ENCODE measurements at regions not wholly inside any gene's neighbourhood (a gene's known extent, or its start where the extent isn't known, plus 50 kb on each side); places are given as distances from the start of the nearest gene placed in this dataset.
A peak's percentile ranks its signal among the peaks of the same experiment; 100 is the strongest.

GRCh38 chr11:70891844-70892380 is 360.5 kb downstream of the SHANK2 start:
- H3K4me3 ChIP-seq, result no peak overlapping the region
- no peaks in the 10 kb centered on the region for H3K79me2 ChIP-seq (ENCODE audit: low read depth)
- peaks cover 27% of the 10 kb centered on the region for H3K4me1 ChIP-seq
- Mint-ChIP-seq H3K9me3 (peaks cover 15% of the 10 kb centered on the region), H3K4me3 (no peak overlapping the region), H3K27ac (no peak overlapping the region), H3K36me3 (no peaks in the 10 kb centered on the region), H3K27me3 (ENCODE audit: insufficient read depth, low read depth) (peaks cover 2% of the 10 kb centered on the region), H3K4me1 (peaks cover 8% of the 10 kb centered on the region)
- DNase-seq (ENCODE audit: low spot score), result no peak
- H2AFZ ChIP-seq (replicated peaks), result no peak overlapping the region
- H3K4me2 ChIP-seq, result no peak overlapping the region
- no peak overlapping the region for H3K9ac ChIP-seq
- peaks cover 14% of the 10 kb centered on the region for H3F3A ChIP-seq (ENCODE audit: low read depth)
- no peaks in the 10 kb centered on the region for H3K36me3 ChIP-seq
- H3K27ac ChIP-seq, result no peak overlapping the region
- H3K27me3 ChIP-seq, result no peaks in the 10 kb centered on the region
- H3K9me3 ChIP-seq (ENCODE audit: low read depth), result no peaks in the 10 kb centered on the region
- no peak for TF ChIP-seq EZH2phosphoT487 (IDR thresholded peaks at IDR 0.05)
- no peak for TF ChIP-seq EZH2 (IDR thresholded peaks at IDR 0.05)
- TF ChIP-seq, protein P1, sequence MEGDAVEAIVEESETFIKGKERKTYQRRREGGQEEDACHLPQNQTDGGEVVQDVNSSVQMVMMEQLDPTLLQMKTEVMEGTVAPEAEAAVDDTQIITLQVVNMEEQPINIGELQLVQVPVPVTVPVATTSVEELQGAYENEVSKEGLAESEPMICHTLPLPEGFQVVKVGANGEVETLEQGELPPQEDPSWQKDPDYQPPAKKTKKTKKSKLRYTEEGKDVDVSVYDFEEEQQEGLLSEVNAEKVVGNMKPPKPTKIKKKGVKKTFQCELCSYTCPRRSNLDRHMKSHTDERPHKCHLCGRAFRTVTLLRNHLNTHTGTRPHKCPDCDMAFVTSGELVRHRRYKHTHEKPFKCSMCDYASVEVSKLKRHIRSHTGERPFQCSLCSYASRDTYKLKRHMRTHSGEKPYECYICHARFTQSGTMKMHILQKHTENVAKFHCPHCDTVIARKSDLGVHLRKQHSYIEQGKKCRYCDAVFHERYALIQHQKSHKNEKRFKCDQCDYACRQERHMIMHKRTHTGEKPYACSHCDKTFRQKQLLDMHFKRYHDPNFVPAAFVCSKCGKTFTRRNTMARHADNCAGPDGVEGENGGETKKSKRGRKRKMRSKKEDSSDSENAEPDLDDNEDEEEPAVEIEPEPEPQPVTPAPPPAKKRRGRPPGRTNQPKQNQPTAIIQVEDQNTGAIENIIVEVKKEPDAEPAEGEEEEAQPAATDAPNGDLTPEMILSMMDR (IDR thresholded peaks at IDR 0.05), result no peak
- no peaks in the 10 kb centered on the region for H4K20me1 ChIP-seq (ENCODE audit: low read depth)

- peaks cover 13% of the 10 kb centered on the region for H3K9me3 Mint-ChIP-seq
- peaks cover 18% of the 10 kb centered on the region for H3K4me1 ChIP-seq
- no peak overlapping the region for H3K27ac ChIP-seq
- no peaks in the 10 kb centered on the region for H4K20me1 ChIP-seq (ENCODE audit: low read depth)
- H3K36me3 ChIP-seq, result no peaks in the 10 kb centered on the region
- H3K4me3 ChIP-seq, result no peak overlapping the region
- DNase-seq (ENCODE audit: low spot score), result no peak
- TF ChIP-seq EZH2 (IDR thresholded peaks at IDR 0.05), result no peak
- no peak for TF ChIP-seq EZH2phosphoT487 (IDR thresholded peaks at IDR 0.05)
- TF ChIP-seq, protein P1 (IDR thresholded peaks at IDR 0.05), result no peak
- H3K4me1 Mint-ChIP-seq, result no peaks in the 10 kb centered on the region
- H3K4me3 Mint-ChIP-seq, result no peak overlapping the region
- peaks cover 4% of the 10 kb centered on the region for H3F3A ChIP-seq (ENCODE audit: low read depth)
- peaks cover 2% of the 10 kb centered on the region for H3K27me3 Mint-ChIP-seq (ENCODE audit: insufficient read depth, low read depth)
- no peaks in the 10 kb centered on the region for H3K27me3 ChIP-seq
- no peaks in the 10 kb centered on the region for H3K36me3 Mint-ChIP-seq
- H3K27ac Mint-ChIP-seq, result no peak overlapping the region
- H3K4me2 ChIP-seq, result peak overlapping the region; percentile 22
- no peaks in the 10 kb centered on the region for H3K79me2 ChIP-seq (ENCODE audit: low read depth)
- H3K9me3 ChIP-seq (ENCODE audit: low read depth), result peaks cover 6% of the 10 kb centered on the region
- H3K9ac ChIP-seq, result no peak overlapping the region
- H2AFZ ChIP-seq (replicated peaks), result peak overlapping the region; percentile 34
Measured at GRCh38 chr11:70892889-70893288, 359.5 kb downstream of the SHANK2 start.

DNA sequence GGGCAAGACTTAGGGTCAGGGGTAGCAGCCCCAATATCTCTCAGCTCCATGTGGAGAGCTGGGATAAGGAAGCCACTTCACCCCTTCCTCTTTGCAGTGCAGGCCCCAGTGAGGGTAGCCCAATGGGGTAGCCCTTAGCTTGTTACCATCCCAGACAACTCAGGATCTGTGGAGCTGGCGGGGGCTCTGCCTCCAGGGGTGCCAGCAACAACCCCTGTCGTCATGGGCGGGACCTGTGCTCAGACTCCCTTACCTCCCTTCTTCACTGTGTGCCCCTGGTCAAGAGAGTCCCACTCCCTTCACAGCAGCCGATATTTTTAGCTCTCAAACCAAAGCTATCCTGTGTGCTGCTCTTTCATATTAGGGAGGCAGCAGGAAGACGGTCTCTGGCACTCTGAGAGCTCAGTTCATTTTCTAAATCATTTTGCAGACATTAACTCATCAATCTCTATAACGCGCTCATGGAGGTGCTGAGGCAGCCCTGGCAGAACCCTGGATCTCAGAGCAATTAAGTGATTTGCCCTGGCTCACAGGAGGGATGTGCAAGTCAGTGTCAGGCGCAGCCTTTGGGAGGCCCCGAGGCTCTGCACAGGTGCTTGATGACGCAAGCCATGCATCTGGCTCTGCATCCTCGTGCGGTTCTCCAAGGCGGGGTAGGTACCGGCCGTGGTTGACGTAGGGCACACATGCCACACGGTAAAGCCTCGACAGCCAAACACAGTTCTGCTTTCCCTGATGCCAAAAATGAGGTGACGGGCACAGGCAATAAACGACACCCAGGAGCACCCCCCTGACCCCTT is 357.6 kb downstream of the SHANK2 start:
- H3K27ac Mint-ChIP-seq, result no peak overlapping the region
- Histone ChIP-seq H3F3A (ENCODE audit: low read depth) (no peaks in the 10 kb centered on the region), H3K4me1 (peaks cover 14% of the 10 kb centered on the region), H2AFZ (replicated peaks) (no peak overlapping the region), H3K4me2 (no peak overlapping the region), H3K9me3 (ENCODE audit: low read depth) (peaks cover 6% of the 10 kb centered on the region), H3K27ac (no peak overlapping the region), H3K4me3 (no peak overlapping the region), H3K27me3 (no peaks in the 10 kb centered on the region), H3K79me2 (ENCODE audit: low read depth) (no peaks in the 10 kb centered on the region), H3K9ac (no peak overlapping the region), H3K36me3 (no peaks in the 10 kb centered on the region), H4K20me1 (ENCODE audit: low read depth) (no peaks in the 10 kb centered on the region)
- no peak overlapping the region for H3K4me3 Mint-ChIP-seq
- H3K9me3 Mint-ChIP-seq, result peaks cover 10% of the 10 kb centered on the region
- TF ChIP-seq EZH2 (IDR thresholded peaks at IDR 0.05), result no peak
- TF ChIP-seq, protein P1 (IDR thresholded peaks at IDR 0.05), result no peak
- no peak for TF ChIP-seq EZH2phosphoT487 (IDR thresholded peaks at IDR 0.05)
- H3K4me1 Mint-ChIP-seq, result no peaks in the 10 kb centered on the region
- peaks cover 2% of the 10 kb centered on the region for H3K27me3 Mint-ChIP-seq (ENCODE audit: insufficient read depth, low read depth)
- DNase-seq (ENCODE audit: low spot score), result no peak
- no peaks in the 10 kb centered on the region for H3K36me3 Mint-ChIP-seq

Measured in neural progenitor cell (in vitro differentiated cells).